ENCODE measurements at regions not wholly inside any gene's neighbourhood (a gene's known extent, or its start where the extent isn't known, plus 50 kb on each side); places are given as distances from the start of the nearest gene placed in this dataset.
"Not testable (repeated sequence)": the region's sequence is repeated elsewhere in the genome, so short reads cannot be mapped to it uniquely, and the experiment has no call there.

DNA sequence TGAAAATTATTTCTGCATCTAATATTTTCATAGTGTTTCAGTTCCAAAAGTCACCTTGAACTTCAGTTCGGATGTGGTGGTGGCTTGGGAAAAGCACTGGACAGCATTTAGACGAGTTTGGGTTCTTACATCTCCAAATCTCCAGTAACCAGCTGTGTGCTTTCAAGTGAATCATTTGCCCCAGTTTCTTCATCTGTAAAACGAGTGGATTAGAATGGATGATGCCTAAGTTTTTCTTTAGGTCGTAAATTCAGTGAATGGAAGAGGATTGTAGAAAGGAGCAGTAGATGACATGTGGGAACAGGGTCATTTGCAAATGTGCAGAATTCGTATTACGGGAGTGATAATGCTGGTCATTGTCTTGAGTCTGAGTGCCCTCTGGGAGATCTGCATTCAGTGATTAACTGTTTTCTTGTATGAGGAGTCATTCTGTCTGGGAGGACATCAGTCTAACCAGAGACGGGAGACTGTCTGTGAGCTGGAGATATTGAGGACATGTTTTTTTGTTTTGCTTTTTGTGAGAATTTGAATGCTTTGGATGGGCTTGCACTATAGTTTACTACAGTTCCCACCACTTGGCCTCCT, 641.6 kb upstream of the TBL1XR1 start:
- no peak for DNase-seq (ENCODE audit: low read depth in 2 of 2)

DNA sequence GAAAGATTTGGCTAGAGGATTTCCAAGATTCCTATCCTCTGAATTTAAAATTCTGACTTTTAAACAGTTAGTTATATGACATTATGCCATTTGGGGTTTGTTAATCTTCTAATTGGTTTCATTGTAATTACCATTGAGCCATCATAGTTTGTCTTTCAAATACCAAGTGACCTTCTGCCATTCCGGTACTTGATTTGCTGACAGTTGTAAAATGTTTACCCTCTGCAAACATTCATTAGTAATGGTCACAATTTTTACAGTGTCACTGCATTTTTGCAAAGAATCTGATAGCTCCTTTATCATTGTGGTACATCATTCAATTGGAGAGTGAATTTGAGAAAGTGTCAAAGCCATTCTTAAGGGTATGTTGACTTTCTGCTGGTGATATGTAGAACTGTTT, 645.0 kb upstream of the TBL1XR1 start:
- DNase-seq (ENCODE audit: low read depth in 2 of 2), result no peak

DNA sequence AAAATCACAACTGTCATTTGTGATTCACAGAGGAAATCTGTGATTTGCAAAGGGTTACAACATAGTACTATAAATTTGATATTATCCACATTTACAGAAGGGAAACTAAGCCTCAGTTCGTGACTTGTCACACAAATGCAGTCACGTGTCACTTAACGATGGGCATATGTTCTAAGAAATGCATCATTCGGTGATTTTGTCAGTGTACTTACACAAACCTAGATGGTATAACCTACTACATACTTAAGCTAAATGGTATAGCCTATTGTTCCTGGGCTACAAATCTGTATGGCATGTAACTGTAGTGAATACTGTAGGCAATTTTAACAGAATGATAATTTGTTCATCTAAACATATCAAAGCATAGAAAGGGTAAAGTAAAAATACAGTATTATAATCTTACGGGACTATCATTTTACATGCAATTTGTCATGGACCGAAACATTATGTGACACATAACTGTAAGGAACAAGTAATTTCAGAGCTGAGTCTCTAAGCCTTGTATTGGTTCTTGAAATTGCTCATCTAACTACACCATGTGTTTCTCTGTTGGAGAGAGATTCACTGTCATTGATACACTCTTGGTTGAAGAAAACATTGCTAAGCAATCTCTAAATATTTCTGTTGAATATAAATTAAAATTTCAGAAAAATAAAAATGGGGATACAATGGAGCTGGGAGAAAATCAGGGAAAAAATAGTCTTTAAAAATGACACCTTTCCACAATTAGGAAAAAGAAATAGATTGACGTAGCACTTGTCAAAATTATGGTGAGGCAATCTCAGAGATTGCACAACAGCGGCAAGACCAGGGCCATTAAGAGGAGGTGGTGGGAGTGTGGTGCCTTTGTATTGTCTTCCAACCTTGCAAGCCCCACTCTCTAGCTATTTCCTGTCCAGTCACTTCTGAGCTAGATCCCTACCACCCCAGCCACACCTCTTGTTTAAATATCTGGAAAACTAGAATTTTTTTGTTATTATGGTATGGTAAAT, 645.8 kb upstream of the TBL1XR1 start:
- no peak for DNase-seq (ENCODE audit: low read depth in 2 of 2)

DNA sequence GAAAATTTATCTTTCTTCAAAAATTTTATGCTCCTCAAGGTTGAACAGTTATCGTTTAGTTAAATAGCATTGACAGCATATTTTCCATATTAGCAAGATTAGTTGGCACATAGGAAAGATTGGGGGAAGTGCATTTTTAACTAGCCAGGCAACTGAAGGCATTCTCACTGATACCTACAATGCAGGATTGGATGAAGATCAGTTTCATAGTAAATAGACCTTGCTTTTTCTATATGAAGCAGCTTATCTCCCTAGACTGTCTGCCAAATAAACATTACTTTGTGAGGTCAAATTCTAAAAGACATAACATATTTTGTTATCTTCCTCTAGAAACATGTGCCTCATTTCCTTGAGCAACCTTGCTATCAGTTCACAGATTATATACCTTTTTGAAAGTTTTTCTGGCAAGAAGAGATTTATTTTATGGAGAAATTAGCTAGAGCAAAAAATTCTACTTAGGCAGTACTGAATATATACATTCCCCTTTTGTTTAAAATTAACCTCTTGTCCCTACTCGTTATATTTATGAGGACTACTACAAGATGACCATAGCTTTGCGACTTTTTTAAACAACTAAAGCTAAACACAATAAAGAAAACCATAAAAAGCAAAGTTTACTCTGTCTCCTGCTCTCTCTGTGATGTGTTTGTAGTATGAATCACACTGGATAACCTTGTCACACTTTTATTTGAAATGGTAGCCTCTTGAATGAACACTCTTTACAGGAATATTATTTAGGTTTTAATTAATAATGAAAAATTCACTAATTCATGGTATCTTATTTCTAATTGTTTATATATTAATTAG, 654.9 kb upstream of the TBL1XR1 start:
- DNase-seq (ENCODE audit: low read depth in 2 of 2), result no peak

DNA sequence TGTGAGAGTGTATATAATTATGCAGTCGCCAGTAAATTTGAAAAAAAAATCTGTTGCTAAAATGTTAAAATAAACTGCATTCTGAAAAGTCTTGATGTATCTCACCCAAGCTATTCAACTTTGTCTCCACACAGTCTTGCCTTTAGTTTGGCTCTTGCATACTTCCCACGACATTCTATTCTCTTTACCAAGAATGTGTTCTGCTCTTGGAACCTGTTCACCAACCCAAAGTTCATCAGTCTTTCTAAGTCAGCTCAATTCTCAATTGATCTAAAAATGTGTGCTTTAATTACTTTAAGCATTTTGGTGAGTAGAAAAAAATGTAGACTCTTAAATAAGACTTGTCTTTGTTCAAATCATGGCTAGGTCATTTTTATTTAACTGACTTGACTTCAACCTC, 657.7 kb upstream of the TBL1XR1 start:
- no peak for DNase-seq (ENCODE audit: low read depth in 2 of 2)

DNA sequence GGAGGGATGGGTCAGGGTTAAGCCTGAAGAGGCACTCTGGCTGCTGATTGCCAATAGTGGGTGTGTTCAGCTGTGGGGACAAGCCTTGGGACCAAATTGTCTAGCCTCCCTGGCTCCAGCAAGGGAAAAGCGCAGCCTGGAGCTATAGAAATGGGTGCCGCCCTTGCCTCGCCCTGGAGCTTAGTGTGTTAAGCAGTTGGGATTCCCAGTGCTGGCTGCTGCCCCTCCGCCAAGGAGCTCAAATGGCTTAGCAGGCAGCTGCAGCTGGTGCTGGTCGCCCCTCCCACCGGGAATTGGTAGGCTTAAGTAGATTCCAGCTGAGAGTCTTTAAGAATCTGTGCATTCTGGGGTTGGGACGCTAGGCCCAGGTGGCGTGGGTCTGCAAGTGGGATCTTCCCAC, 662.9 kb upstream of the TBL1XR1 start:
- DNase-seq (ENCODE audit: low read depth in 2 of 2), result no peak

DNA sequence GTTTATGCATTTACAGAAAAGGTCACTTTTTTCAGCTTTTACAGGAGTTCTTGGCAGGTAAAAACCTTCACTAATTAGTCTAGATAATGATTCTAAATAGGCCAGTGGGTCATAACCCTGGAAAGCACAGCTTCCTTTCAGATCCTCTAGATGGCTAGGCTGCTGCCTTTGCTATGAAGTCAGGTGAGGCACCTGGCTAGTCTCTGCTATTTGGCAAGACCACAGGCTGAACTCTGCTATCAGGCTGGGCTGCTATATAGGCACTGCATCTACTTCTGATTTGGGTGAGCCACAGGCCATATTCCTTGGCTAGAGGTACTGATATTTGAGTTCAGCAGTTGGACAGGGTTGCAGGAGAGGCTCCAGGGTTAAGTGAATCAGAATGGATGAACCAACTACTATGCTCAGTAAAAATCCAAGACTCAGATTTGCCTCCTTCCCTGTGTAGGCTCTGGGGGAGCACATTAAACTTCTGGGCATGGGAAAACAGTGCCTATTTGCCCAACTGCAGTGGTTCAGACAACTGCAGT, 665.7 kb upstream of the TBL1XR1 start:
- DNase-seq (ENCODE audit: low read depth in 2 of 2), result no peak

DNA sequence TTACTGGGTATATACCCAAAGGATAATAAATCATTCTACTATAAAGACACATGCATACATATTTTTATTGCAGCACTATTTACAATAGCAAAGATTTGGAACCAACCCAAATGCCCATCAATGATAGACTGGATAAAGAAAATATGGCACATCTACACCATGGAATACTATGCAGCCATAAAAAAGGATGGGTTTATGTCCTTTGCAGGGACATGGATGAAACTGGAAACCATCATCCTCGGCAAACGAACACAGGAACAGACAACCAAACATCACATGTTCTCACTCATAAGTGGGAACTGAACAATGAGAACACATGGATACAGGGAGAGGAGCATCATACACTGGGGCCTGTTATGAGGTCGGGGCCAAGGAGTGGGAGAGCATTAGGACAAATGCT, 665.0 kb upstream of the KCNMB2 start:
- not testable (repeated sequence) for DNase-seq (ENCODE audit: low read depth in 2 of 2)

DNA sequence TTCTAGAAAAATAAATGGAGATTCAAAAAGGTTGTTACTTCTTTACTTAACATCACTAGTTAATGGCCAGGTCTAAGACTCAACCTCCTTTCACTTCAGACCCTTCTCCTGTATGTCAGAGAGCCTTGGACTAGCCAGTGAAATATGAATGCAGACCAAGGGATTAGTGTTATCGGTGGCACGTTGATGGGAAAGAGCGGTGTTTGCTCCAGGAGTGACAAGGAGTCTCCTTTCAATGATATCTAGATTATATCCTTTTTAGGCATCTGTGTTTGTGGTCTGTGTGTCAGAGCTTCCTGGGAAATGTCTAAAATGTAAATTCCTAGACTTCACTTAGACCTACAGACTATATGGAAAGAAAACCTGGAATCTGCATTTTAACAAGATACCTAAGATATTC, 658.0 kb upstream of the KCNMB2 start:
- no peak for DNase-seq (ENCODE audit: low read depth in 2 of 2)

DNA sequence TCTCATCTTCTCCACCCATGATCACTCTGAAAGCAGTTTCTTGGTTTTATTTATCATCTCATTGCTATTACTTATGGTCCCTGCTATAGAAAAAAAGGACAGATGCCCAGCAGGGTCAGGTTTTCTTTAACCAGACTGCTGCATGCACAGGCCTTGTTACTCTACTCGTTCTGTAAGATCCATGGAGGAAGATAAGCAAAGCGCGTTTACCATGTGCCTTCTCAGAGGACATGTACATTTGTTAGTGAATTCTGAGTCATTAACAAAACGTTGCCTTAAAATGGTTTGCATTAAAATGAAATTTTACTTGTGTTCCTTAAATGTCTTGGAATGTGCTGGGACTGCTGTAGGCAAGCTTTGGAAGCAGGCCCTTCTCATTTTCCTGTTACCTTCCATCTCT, 657.3 kb upstream of the KCNMB2 start:
- DNase-seq (ENCODE audit: low read depth in 2 of 2), result no peak

DNA sequence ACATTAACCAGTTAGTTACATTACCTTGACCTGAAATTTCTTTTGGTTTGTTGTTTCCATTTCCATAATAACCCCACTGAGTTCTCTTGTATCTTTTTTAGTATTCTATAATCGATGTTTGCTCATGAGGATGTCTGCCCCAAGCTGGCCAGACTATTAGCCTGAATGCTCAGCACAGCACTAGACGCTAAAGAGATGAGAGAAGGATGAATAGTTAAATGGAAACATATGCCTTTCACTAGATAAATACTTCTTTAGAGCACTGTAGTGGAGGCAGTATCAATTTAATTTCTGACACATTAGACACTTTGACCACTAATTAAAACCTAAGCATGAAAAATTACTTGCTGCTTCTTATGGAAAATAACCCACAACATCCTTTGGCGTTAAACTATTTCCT, 654.9 kb upstream of the KCNMB2 start:
- DNase-seq (ENCODE audit: low read depth in 2 of 2), result no peak

DNA sequence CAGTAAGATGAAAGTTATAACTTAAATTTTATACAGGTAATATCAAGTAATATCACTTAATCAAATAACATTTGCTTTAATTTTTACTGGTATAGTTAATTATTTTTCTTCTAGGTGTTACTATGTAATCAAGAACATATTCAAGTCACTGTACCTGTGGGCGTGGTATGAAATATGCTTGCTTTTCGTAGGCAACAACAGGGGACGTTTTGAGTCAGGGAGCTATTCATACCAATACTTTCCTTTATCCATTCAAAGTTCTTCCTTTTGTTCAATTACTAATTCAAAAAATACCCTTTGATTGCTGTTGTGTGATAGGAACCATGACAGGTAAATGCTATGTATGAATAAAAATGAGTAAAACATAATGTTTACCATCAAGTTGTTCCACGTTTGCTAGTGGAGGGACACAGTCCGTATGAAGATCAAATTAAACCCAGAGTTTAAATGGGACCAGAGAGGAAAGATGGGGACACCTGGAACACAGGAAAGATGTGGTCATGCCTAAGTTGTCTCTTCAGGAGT, 654.0 kb upstream of the KCNMB2 start:
- no peak for DNase-seq (ENCODE audit: low read depth in 2 of 2)

DNA sequence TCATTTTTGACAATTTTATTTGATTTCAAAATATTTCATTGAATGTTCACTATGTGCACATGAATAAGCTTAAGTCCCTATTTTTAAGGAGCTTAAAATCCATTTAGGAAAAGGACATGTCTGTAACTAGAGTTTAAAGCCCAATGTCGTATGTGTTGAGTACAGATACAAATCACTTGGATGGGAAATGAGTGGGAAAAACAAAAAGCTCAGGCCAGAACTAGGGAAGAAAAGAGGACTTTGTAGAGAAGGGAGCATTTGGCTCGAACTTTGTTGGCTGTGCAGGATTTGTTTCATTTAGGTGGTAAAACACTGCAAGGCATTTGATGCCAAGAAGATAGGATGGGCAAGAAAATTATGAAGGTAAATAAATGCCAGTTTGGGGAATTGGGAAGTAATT, 653.1 kb upstream of the KCNMB2 start:
- DNase-seq (ENCODE audit: low read depth in 2 of 2), result no peak

DNA sequence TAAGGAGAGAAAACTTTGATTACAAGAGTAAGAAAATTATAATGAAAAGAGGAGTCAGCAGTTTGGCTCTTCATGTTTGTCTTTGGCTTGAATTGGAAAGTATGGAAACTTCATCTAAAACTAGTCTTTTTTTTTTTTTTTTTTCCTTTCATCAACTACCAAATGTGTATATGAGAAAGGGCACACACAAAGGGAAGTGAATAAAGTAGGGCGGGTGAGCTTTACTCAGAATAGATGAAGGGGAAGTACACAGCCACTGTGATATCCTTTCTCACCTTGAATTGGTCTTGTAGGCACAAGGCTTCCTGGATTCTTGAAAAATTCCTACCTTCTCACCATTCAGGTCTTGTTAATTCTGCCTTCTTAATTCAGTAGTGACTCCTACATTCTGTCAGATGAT, 652.3 kb upstream of the KCNMB2 start:
- DNase-seq (ENCODE audit: low read depth in 2 of 2), result no peak

DNA sequence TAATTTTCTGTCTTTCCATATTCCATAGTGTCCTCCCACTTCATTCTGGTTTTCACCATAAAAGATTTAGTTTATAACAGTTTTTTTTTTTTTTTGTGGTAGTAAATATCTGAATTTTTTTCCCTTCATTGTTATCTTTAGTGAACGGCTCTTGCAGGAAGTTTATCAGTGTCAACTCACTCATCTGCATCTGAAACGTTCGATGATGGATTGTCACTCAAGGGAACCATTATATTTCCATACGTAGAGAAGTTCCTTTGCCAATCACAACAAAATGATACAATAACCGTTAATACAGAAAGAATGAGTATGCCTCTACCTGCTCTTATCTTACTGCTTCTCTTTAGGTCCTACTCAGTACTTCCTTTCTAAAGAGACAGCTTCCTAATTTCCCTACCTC, 651.2 kb upstream of the KCNMB2 start:
- no peak for DNase-seq (ENCODE audit: low read depth in 2 of 2)

DNA sequence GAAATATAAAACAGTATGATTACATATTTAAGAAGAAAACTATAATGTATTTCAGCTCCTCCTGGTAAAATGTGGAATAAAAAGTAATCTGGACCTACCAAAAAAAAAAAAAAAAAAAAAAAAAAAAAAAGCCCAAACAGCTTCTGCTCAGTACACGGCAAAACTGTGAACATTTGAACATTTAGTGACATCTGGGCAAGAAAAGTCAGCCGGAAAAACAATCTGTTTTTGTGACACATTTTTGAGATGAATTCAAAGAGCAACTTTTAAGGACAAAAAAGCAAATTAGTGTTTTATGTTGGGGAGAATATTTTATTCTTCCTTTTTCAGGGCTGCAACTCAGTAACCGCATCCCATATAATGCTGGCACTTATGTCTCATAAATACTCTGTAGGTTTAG, 649.7 kb upstream of the KCNMB2 start:
- DNase-seq (ENCODE audit: low read depth in 2 of 2), result no peak

DNA sequence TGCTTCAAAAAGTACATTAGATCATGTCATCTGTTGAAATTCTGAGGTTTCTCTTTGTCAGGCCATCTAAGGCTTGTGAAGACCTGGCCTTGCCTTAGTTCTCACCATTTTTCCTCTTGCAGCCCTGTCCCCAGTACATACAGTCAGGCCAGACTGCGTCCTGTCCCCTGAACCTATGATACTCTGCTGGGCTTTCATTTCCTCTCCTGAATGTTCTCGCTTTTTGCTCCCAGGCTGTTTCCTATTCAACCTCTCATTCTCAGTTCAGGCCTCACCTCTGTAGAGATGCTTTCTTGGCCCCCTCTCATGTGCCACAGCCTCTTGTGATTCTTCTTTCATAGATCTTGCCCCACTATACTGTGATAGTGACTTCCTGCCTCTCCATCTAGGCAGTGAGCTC, 648.8 kb upstream of the KCNMB2 start:
- no peak for DNase-seq (ENCODE audit: low read depth in 2 of 2)

DNA sequence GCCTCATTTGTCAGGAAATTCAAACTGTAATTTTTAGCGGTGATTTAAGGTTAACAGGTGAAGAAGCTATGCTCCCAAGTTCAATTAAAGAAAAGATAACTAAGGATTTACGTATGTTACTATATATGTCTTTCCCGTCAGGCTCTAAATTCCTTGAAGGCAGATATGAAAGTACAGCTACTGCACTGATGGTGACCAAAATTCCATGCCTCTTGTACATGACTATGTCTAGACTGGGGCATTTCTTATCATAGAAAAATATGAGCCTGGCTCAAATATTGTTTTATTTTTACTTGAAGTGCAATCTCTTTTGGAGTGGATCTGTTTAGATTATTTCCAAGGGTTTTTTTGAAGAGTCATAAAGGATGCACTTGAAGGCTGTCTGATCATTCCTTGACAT, 647.1 kb upstream of the KCNMB2 start:
- DNase-seq (ENCODE audit: low read depth in 2 of 2), result no peak

DNA sequence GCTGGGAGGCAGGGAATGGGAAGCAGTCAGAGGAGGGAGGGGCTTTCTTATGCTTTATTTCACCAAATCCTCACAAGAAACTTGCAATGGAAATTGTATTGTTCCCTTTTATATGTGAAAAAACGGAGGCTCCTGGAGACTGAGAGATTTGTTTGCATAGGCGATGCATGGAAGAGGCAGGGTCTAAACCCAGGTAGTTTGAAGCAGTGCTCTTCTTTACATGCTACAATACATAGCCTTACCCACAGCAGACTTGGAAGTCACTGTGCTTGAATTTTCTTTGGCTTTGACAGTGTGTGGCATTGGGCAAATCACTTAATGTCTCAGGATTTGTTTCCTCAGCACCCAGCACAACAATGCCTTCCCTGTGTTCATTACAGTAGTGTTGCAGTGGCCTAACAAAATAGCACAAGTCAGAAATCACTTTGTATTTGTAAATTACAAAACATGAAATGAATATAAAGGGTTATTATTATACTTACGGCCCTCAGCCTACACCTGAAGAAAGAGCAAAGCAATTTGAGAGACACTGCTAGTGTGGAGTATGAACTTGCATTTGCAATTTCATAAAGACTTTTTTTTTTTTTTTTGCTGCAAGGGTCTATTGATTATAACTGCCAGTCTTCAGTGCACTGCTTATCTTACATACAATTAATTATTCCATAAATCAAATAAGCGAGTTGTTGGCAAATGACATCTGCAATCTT, 646.4 kb upstream of the KCNMB2 start:
- no peak for DNase-seq (ENCODE audit: low read depth in 2 of 2)

DNA sequence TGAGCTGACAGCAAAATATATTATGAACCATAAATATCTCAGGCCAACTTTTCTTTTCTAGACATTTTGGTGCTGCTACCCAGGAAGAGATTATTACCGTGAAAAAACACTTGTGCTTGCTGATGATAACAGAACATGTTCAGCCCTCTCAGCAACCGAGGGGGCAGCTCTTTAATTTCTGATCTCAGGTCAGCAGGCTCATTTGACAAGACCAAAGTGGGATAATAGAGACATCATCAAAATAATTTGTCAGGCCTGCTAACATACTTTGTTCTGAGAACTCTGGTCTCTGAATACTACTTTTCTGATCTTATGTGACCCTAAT, 645.9 kb upstream of the KCNMB2 start:
- no peak for DNase-seq (ENCODE audit: low read depth in 2 of 2)

DNA sequence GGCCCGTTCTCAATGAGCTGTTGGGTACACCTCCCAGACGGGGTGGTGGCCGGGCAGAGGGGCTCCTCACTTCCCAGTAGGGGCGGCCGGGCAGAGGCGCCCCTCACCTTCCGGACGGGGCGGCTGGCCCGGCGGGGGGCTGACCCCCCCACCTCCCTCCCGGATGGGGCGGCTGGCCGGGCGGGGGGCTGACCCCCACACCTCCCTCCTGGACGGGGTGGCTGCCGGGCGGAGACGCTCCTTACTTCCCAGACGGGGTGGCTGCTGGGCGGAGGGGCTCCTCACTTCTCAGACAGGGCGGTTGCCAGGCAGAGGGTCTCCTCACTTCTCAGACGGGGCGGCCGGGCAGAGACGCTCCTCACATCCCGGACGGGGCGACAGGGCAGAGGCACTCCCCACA, 644.7 kb upstream of the KCNMB2 start:
- not testable (repeated sequence) for DNase-seq (ENCODE audit: low read depth in 2 of 2)

DNA sequence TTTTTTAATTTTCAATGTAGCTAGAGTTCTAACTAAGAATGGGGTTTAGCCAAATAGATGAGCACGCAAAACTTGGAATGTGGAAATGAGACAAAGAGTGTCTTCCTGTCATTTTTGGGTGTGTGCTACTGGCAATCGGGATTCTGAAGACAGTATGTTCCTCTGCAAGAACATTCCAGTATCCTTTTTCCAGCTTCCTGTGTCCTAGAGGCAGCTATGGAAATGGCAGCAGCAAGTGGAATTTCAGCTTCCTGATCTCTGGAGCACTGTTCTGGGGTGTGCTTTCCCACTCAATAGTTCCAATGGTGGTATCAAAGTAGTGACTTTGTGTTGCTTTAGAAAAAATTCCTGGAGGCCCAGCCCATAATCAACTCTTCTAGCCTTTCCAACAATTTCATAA, 642.9 kb upstream of the KCNMB2 start:
- DNase-seq (ENCODE audit: low read depth in 2 of 2), result no peak

All from fibroblast of skin of left biceps (primary cell).